ENCODE measurements at regions not wholly inside any gene's neighbourhood (a gene's known extent, or its start where the extent isn't known, plus 50 kb on each side); places are given as distances from the start of the nearest gene placed in this dataset.

GRCh38 chr6:134740473-134741199 is 209.3 kb downstream of the ALDH8A1 start:
- no peak for DNase-seq (ENCODE audit: low read depth in 2 of 2)

- no peak for DNase-seq (ENCODE audit: low read depth in 2 of 2)
These were observed 209.9 kb downstream of the ALDH8A1 start for GRCh38 chr6:134740027-134740373.

GRCh38 chr6:134739299-134740026 is 210.4 kb downstream of the ALDH8A1 start:
- no peak for DNase-seq (ENCODE audit: low read depth in 2 of 2)

- no peak for DNase-seq (ENCODE audit: low read depth in 2 of 2)
These were observed 211.6 kb downstream of the ALDH8A1 start for GRCh38 chr6:134738211-134738885.

- no peak for DNase-seq (ENCODE audit: low read depth in 2 of 2)
These were observed 214.4 kb downstream of the ALDH8A1 start for GRCh38 chr6:134735461-134735860.

GRCh38 chr6:134734312-134734869 is 215.5 kb downstream of the ALDH8A1 start:
- DNase-seq (ENCODE audit: low read depth in 2 of 2), result no peak

- no peak for DNase-seq (ENCODE audit: low read depth in 2 of 2)
These were observed 216.1 kb downstream of the ALDH8A1 start for GRCh38 chr6:134733801-134734200.

- DNase-seq (ENCODE audit: low read depth in 2 of 2), result no peak
These were observed 217.1 kb downstream of the ALDH8A1 start for GRCh38 chr6:134732763-134733162.

- DNase-seq (ENCODE audit: low read depth in 2 of 2), result no peak
These were observed 218.3 kb downstream of the ALDH8A1 start for GRCh38 chr6:134731615-134732014.

GRCh38 chr6:134730013-134730412 is 219.9 kb downstream of the ALDH8A1 start:
- no peak for DNase-seq (ENCODE audit: low read depth in 2 of 2)

GRCh38 chr6:134729561-134729960 is 220.3 kb downstream of the ALDH8A1 start:
- DNase-seq (ENCODE audit: low read depth in 2 of 2), result no peak

GRCh38 chr6:134727081-134727480 is 222.8 kb downstream of the ALDH8A1 start:
- DNase-seq (ENCODE audit: low read depth in 2 of 2), result no peak

- DNase-seq (ENCODE audit: low read depth in 2 of 2), result no peak
These were observed 224.3 kb downstream of the ALDH8A1 start for GRCh38 chr6:134725590-134725989.

- DNase-seq (ENCODE audit: low read depth in 2 of 2), result no peak
These were observed 225.0 kb downstream of the ALDH8A1 start for GRCh38 chr6:134724771-134725340.

GRCh38 chr6:134723081-134723871 is 226.6 kb downstream of the ALDH8A1 start:
- no peak for DNase-seq (ENCODE audit: low read depth in 2 of 2)

GRCh38 chr6:134722200-134722870 is 227.6 kb downstream of the ALDH8A1 start:
- no peak for DNase-seq (ENCODE audit: low read depth in 2 of 2)

GRCh38 chr6:134721060-134721405 is 228.9 kb downstream of the ALDH8A1 start:
- DNase-seq (ENCODE audit: low read depth in 2 of 2), result no peak

GRCh38 chr6:134720353-134721059 is 229.4 kb downstream of the ALDH8A1 start:
- no peak for DNase-seq (ENCODE audit: low read depth in 2 of 2)

GRCh38 chr6:134719911-134720310 is 230.0 kb downstream of the ALDH8A1 start:
- DNase-seq (ENCODE audit: low read depth in 2 of 2), result no peak

GRCh38 chr6:134719286-134719685 is 230.6 kb downstream of the ALDH8A1 start:
- DNase-seq (ENCODE audit: low read depth in 2 of 2), result no peak

All from stimulated activated CD4-positive, alpha-beta T cell treated with anti-CD3 and anti-CD28 coated beads, Interleukin-1b, Interleukin-23, amount 100 ng/mL, for 1 hour (primary cell).